NCI-H510A (cell line): ENCODE measurements at regions not wholly inside any gene's neighbourhood (a gene's known extent, or its start where the extent isn't known, plus 50 kb on each side); places are given as distances from the start of the nearest gene placed in this dataset.
A peak's percentile ranks its signal among the peaks of the same experiment; 100 is the strongest.

Experiments
- DNase-seq: peaks from one replicate; lab custom pipeline; 2025; lab: John Stamatoyannopoulos, UW

DNA sequence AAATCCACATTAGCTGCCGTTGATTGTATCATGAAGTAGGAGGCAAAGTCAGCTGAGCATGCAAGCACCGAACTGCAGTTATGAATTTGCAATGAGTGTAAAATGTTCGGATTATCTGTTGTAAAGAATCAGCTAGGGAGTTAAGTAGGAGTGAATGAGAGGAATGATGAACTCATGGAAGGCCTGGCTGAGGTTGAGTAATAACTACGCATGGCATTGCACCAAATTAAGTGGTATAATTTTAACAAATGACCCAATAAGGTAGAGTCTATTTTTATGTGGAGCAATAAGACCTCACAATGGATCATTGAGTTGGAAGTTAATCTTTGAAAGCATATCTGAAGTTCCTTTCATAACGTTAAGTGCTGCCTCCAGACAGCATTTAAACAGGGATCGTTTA is 288.2 kb upstream of the CHST9 start:
- DNase-seq = no peak

DNA sequence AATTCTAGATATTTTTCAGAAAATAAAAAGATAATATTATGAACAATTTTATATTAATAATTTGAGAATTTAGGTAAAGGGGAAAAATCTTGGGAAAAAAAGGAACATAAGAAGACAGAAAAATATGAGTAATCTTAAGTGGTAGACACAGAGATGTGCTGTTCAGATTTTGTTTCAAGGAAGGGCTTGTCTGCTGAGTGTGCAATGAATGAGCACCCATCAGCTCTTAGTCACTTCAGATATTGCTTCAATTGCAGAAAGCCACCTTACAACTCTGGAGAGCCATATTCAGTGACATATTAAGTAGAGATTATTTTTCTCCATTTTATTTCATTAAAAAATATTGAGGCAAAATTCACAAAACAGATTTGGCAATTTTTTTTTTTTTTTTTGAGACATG is 282.0 kb upstream of the CHST9 start:
- DNase-seq = no peak

GRCh38 chr18:27461957-27462356 is 276.8 kb upstream of the CHST9 start:
- no peak for DNase-seq

DNA sequence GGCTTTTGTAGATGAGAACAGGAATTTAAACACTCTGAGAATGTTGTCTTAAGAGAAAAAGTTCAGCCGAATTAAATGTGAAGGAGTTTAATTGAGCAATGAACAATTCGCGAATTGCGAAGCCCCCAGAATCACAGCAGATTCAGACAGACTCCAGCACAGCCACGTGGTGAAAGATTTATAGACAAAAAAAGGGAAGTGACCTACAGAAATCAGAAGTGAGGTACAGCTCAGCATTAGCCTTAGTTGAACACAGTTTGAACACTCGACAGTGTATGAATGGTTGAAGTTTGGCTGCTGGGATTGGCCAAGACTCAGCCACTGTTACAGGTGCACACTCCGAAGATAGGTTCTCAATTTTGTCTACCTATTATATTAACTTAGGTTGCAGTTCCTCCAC is 264.0 kb upstream of the CHST9 start:
- no peak for DNase-seq

- DNase-seq = no peak
Measured at GRCh38 chr18:27447930-27448329, 262.8 kb upstream of the CHST9 start.

GRCh38 chr18:27447451-27447881 is 262.4 kb upstream of the CHST9 start:
- DNase-seq = peak; percentile 49

DNA sequence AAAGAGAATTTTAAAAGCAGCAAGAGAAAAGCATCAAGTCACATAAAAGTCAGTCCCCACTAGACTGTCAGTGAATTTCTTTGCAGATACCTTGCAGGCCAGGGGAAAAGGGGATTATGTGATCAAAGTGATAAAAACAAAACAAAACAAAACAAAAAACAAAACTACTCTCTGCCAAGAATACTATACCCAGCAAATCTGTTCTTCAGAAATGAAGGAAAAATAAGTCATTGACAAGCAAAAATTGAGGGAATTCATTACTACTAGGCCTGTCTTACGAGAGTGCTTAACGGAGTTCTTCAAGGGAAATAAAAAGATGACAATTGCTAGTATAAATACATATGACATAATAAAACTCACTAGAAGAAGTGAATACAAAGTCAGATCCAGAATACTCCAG is 245.5 kb upstream of the CHST9 start:
- no peak for DNase-seq

DNA sequence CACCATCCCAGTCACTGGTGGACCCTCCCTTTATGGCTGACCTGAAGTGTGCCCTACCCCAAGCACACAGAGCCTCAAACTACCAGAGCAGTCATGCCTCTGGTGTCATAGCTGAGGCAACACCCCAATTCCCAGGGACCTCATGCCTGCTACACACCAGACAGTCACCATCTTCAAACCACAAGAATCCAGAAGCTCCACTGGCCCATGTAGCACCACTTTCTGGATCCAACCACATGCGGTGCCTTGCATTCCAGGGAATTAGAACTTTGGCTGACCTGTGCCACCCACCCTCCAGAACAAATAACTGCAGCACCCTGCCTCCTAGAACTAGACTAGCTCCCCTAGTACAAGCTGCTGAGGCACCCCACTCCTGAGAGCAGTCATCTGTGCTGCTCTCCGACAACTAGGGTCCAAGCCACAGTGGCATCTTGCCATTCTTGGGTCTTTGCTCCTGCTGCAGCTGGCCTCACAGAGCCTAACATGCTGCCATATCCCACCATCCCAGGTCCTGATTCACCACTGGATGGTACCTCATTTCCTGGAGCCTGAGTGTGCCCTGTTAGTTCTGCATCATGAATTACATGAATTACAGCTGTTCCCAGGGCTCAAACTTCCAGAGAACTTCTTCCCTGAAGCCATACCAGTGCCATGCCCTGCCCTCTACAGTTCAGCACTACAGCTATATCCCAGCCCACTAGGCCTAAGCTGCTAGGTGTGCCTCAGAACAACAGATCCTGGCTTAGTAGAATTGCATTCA is 243.8 kb upstream of the CHST9 start:
- no peak for DNase-seq

DNA sequence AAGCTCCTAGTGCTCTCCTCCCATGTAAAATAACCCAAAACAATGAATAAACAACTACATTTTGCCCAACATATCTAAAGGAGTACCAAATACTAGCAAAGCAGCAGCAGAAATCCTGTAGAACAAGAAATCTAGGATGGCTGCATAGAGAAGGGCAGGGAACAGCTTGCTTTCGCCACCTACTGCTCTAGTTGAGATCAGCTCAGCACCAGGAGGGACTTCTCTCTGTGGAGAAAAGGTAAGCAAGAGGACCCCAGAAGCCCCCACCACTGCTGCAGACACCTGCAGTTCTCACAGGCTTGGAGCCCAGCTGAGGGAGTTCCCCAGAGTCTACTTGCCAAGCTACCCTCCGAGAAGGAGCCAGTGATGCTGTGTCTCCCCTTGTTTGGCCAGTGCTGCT is 243.0 kb upstream of the CHST9 start:
- DNase-seq = no peak

DNA sequence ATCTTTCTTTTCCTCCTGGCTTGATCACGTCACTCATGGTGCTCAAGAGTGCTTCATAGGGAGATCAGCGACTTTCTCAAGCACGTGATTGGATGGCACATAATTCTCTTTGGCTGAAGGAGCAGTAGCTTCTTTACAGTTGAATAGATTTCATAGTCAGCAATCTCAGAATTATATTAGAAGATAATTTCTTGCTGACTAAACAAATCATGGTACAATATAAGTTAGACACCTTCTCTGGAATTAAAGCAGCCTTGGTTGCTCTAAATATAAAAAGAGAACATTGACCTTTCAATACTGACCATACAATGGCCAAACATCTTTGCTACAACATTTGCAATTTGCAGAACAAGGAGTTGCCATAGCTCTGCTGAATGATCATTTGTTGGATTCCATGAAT is 238.5 kb upstream of the CHST9 start:
- DNase-seq = no peak

DNA sequence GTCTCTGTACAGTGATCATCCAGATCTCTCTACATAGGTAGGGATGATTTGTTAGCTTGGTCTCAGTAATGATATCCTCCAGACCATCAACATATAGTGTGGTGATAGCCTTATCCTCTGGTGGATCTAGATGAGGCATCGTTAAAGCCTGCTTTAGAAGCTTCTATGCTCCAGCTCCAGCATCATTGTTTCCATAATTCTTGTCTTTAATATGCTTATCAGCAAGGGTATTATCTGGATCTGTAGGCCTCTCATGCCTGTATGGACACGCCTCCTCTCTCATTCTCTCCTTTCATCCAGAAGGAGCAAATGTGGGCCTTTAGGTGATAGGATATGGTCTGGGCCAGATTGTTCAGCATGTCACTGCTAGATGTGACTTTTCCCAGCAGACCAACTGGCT is 234.5 kb upstream of the CHST9 start:
- DNase-seq = no peak

GRCh38 chr18:27415495-27415894 is 230.4 kb upstream of the CHST9 start:
- no peak for DNase-seq

GRCh38 chr18:27414682-27415081 is 229.6 kb upstream of the CHST9 start:
- DNase-seq = no peak

DNA sequence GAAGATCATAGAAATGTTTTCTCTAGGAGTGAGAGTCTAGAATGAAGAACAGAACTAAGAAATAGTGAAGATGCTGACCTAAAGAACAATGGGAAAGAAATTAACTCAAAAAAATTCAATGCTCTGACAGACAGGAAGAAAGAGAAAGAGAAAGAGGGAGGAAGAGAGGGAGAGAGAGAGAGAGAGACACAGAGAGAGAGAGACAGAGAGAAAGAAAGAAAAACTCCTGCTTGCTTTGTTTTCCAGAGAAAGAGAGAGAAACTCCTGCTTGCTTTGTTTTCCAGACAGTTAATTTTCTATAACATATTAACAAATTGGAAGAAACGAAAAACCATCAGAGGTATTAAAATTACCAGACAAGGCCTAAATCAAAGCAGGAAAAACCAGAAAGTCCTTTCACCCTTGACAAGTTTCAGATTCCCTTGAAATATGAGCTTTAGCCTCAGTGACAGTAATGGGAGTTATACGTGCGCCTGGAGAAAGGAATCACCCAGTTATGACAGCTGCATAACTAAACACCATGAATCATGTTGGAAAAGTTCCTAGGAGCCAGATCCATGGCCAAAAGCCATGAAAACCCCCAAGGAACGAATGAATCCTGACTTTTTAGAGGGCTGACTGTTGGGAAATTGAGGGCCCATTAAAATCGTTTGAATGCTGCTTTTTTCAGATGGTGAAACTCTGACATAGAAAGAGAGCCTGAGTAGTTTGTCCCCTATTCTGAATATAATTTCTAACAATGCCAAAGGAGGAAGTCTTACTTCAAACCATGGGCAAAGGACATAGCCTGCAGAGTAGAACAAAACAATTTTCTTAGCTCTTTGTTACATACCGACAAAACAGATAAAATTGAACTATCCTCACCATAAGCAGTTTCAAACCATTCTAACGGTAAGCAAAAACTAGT is 228.6 kb upstream of the CHST9 start:
- DNase-seq = no peak

GRCh38 chr18:27412556-27412955 is 227.4 kb upstream of the CHST9 start:
- no peak for DNase-seq

GRCh38 chr18:27411911-27412310 is 226.8 kb upstream of the CHST9 start:
- DNase-seq = no peak

DNA sequence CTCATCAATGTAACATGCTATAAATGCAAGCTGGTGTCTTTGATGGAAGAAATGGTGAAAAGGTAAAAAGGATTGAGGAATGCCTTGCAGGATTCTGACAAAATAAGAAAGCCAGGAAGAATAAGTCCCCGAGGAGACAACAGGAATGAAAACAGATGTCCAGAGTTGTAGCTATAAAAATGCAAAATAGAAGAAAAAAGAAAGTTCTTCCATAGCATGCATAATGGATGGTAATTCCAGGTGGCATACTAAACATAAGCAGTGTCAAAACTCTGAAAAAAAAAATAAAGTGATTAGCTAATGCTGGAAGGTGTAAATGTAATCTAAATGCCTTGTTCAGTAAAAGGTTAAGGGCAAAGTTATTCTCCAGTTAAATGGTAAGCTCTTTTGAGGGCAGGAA is 225.9 kb upstream of the CHST9 start:
- no peak for DNase-seq

GRCh38 chr18:27404855-27405254 is 219.7 kb upstream of the CHST9 start:
- no peak for DNase-seq

GRCh38 chr18:27400001-27400400 is 214.9 kb upstream of the CHST9 start:
- DNase-seq = no peak

- DNase-seq = no peak
Measured at GRCh38 chr18:27395752-27396151, 210.6 kb upstream of the CHST9 start.

- no peak for DNase-seq
Measured at GRCh38 chr18:27394687-27395086, 209.6 kb upstream of the CHST9 start.

- no peak for DNase-seq
Measured at GRCh38 chr18:27382567-27383216, 197.6 kb upstream of the CHST9 start.
